H1 (cell line): ENCODE measurements at regions not wholly inside any gene's neighbourhood (a gene's known extent, or its start where the extent isn't known, plus 50 kb on each side); places are given as distances from the start of the nearest gene placed in this dataset.

Experiments
- CHD7 ChIP-seq: fragments of 300-600 bp; sonication (generic); IDR thresholded peaks from 2 replicates; pipeline ENCODE4 v1.7.1; 2012; ENCODE audit warnings: low read length, moderate library complexity, mild to moderate bottlenecking, inconsistent platforms; ENCODE audit not compliant: insufficient replicate concordance
- CTCF ChIP-seq, 3 experiments: IDR thresholded peaks; 1 replicate in 2 of 3; 2 replicates in 1 of 3; pipeline versions ENCODE4 v1.5.1 to v1.6.1; 2011; ENCODE audit warnings: low read length in 3 of 3, mild to moderate bottlenecking in 3 of 3, inconsistent platforms in 2 of 3, low read depth in 1 of 3, moderate library complexity in 1 of 3; ENCODE audit not compliant: insufficient read depth in 1 of 3; ENCODE audit errors: control extremely low read depth in 1 of 3
- SIX5 ChIP-seq: IDR thresholded peaks from 2 replicates; pipeline ENCODE4 v1.6.1; 2011; ENCODE audit warnings: mild to moderate bottlenecking, low read depth, low read length
- TEAD4 ChIP-seq: IDR thresholded peaks from 2 replicates; pipeline ENCODE4 v1.6.1; 2012; ENCODE audit warnings: low read depth, low read length, inconsistent platforms, mixed read lengths
- ZNF274 ChIP-seq: IDR thresholded peaks from 2 replicates; pipeline ENCODE4 v1.7.0; 2012; ENCODE audit warnings: low read length, borderline replicate concordance; ENCODE audit errors: extremely low read depth

- no peak for TF ChIP-seq CHD7
- no peak for TF ChIP-seq CTCF (IDR thresholded peaks at IDR 0.05; ENCODE audit: control extremely low read depth in 1 of 3, insufficient read depth in 1 of 3, low read depth in 1 of 3, low read length in 3 of 3)
- TF ChIP-seq ZNF274, result no peak
- no peak for TF ChIP-seq TEAD4
- TF ChIP-seq SIX5, result no peak
- TF ChIP-seq, all 59 proteins: peak for 0
Observed at GRCh38 chr16:86971251-86971650, 345.9 kb downstream of the C16orf95 start (continued).
